HG02981 (cell line): ENCODE measurements at regions not wholly inside any gene's neighbourhood (a gene's known extent, or its start where the extent isn't known, plus 50 kb on each side); places are given as distances from the start of the nearest gene placed in this dataset.
A peak's percentile ranks its signal among the peaks of the same experiment; 100 is the strongest.

ENCODE experiments used
- ATAC-seq: cut with Tn5 transposase; IDR thresholded peaks from one replicate; pipeline ENCODE4 v1.9.1; 2021; ENCODE audit warnings: mild to moderate bottlenecking, moderate library complexity; ENCODE audit not compliant: unreplicated experiment

DNA sequence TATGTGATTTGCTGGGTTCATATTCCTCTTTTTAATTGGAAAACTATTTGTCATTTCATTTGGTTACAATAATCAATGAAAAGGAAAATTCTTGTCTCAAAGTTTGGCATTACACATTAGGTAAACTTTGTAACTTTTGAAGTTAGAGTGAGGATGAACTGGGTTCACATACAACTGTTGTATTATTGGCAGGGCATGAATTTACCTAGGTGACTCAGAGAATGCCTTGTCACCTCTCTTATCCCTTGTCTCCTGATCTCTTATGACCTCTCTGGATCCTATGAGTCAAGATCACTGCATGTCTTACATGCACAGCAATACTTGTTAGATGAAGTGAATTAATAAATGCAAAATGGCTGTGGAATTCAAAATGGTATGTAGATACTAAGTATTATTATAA lies 563.4 kb upstream of the GCFC2 start:
- no peak for ATAC-seq

DNA sequence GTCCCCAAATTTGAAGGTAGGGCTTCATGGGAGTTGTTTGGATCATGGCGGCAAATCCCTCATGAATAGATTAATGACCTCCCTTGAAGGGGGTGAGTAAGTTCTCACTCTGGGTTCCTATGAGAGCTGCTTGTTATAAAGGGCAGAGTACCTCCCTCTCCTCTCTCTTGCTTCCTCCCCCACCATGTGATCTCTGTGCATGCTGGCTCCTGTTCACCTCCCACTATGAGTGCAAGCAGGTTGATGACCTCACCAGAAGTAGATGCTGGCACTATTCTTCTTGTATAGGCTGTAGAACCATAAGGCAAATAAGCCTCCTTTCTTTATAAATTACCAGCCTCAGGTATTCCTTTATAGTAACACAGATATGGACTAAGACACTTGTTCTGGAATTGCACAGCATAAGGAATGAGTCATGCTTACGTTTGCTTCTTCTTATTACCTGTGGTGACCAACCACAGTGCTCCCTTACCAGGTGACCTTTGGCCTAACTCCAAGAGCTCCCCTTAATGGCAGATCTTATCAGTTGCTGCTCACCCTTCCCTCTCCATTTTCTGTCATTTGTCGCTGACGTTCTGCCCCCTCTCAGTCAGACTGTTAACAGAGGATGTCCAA lies 559.5 kb upstream of the GCFC2 start:
- ATAC-seq, result no peak

- no peak for ATAC-seq
These were observed 558.3 kb upstream of the GCFC2 start for GRCh38 chr2:76268902-76269620.

GRCh38 chr2:76268484-76268883 lies 557.8 kb upstream of the GCFC2 start:
- no peak for ATAC-seq

DNA sequence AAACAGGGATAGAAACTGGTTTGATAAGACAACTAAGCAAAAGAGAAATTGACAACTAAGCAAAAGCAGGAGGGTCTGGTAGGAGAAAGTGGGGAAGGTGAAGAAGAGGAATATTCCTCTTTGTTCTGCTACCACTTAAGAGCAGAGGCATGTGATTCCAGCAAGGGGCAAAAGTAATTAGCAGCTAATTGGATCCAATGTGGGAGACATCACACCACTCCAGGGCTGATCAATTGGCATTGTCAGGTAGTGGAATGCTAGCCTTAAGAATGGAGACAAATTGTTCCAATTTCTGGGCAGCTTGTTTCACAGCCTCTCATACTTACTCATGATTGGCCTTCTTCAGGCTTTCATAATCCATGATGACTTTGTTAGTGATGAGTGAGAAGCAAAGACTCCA lies 547.1 kb upstream of the GCFC2 start:
- no peak for ATAC-seq

GRCh38 chr2:76256458-76257088 lies 545.9 kb upstream of the GCFC2 start:
- no peak for ATAC-seq

DNA sequence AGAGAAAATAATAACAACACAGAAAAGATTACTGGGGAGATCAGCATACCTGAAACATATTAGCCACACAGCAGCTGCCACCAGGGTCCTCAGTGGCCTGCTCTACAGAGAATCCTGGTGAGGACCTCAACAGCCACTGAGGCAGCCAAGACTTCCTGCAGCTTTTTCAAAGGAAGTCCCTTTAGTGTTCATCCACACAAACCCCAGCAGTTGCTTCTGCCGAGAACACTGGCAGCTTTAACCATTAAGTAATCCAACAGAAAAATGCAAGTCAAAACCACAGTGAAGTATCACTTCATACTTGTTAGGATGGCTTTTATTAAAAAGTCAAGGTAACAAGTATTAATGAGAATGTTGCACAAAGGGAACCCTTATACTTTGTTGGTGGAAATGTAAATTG lies 542.0 kb upstream of the GCFC2 start:
- no peak for ATAC-seq

GRCh38 chr2:76251342-76251741 lies 540.6 kb upstream of the GCFC2 start:
- ATAC-seq, result no peak

- no peak for ATAC-seq
These were observed 536.3 kb upstream of the GCFC2 start for GRCh38 chr2:76247006-76247405.

DNA sequence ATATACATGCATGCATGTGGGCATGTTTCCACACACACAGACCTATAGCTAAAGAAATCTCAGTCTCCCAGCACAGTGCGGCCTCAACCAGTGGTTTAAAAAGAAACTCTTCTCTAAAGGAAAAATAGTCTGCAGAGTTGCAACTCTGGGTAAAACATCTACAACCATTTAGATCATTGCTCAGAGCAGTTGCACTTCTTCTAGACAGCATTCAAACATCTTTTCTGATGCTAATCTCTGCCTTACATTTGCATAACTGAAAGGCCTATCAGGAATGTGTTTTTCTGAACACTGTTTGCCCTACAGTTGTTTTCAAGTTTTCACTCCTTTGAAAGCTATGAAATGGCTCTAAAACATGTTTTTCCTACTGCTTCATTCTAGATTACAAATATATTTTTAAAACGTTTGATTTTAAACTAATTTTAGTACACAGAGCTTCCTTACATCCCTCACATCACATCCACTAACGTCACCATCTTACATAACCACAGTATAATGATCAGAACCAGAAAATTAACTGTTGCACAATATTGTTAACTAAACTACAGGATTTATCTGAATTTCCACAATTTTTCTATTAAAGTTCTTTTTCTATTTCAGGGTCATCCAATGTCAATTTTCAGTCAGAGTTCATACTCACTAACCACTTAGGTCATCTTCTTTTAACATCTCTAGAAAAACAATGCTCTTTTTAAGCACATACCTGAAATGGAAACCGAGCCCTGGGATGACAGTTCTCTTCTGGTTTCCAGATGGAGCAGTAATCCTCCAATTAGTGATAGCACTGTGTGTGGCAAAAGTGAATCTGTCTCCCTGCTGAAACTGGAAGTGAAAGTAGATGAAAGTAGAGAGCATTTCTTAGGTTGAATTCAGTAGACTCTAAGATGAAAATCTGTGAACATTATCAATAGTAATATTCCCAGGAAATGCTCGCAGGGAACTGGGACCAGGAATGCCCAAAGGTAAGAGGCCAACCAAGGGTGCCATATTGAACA lies 501.6 kb upstream of the GCFC2 start:
- no peak for ATAC-seq

DNA sequence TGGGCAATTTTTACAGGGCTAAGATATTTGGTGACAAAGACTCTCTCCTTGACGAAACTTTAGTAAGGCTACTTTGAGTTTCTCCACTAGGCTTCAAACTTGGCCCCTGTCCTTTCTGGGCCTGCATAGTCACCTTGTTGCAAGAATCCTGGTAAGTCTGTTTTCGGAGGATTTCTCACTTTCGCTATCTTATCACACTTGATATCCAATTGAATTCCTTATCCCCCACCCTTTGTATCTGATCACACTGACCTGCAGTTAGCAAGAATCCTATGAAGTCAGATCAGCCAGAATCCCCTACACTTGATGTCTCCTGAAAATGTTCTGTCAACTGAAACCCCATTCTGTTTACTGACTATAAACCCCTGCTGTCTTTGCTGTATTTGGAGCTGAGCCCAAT lies 499.8 kb upstream of the GCFC2 start:
- no peak for ATAC-seq

GRCh38 chr2:76204048-76204447 lies 493.3 kb upstream of the GCFC2 start:
- peak; percentile 43 for ATAC-seq

DNA sequence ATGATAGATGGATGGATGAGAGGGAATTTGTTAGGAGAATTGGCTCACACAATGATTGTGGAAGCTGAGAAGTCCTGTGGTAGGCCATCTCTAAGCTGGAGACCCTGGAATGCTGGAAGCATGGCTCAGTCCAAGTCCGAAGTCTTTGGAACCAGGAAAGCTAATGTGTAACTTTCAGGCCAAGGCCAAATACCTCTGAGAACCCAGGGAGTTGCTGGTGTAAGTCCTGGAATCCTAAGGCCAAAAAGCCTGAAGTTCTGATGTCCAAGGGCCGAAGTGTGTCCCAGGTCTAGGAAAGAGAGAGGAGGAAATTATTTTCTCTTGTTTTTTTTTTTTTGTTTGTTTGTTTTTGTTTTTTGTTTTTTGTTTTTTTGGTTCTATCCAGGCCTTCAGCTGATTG lies 492.2 kb upstream of the GCFC2 start:
- no peak for ATAC-seq

- peak; percentile 70 for ATAC-seq
These were observed 487.2 kb upstream of the GCFC2 start for GRCh38 chr2:76197842-76198448.

DNA sequence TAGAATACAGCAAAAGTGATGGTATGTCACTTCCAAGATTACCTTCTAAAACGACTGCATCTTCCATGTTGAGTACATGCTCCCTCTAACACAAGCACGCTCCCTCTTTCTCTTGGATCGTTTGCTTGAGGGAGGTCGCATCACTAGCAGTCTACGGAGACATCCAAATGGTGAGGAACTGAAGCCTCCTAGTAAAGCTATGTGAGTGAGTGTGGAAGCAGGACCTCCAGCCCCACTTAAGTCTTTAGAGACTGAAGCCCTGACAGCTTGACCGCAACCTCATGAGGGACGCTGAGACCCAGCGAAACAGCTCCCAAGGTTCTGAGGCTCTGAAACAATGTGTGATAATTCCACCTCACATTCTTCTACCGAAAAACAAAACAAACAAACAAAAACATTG lies 486.7 kb upstream of the GCFC2 start:
- ATAC-seq, result no peak

GRCh38 chr2:76194031-76194775 lies 483.5 kb upstream of the GCFC2 start:
- no peak for ATAC-seq

GRCh38 chr2:76193089-76193488 lies 482.4 kb upstream of the GCFC2 start:
- no peak for ATAC-seq

DNA sequence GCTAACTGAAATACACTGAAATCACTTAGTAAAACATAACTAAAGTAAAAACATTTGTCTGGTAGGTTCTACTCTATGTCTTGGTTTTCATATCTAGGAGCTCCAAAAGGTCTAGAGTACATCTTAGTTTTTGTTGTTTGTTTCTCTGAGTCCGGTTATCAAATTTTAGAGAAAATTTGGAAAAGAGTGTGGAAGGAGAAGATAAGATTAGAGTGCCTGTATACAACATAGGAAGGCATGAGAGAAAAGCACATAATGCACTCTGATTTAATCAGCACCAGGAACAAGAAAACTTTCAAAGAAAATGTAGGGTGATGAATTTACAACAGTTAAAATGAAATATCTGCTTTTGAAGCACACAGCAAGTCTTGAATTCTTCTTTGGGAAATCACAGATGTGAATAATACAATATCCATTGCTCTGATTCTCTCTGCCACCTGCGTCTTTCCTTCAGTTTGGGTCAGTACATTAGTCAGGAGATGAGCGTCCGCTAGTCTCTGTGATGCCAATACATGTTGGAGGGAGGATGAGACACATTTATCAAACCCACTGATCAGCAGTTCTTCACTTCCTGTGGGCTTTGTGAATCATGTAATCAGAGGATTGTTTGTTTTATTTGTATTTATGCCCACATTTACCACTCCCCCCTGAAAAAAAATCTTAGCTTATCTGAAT lies 477.8 kb upstream of the GCFC2 start:
- ATAC-seq, result no peak

DNA sequence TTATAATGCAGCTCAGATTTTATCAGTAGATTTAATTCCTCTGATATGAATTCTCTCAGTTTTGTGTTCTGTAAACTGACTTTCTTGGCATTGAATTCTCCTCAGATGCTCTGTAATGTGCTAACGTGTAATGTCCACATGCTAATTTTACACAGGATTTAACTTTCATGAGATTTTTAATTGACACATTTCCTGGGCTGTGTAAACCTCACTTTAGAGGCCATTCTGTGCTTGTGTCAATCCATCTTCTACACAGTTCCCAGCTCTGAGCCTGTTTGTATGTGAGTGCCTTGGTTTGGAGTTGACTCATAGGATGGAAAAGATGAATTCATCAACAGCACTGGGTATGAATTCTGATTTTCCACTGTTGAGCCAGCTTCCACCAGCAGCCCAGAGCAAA lies 476.7 kb upstream of the GCFC2 start:
- ATAC-seq, result no peak

GRCh38 chr2:76180676-76181075 lies 470.0 kb upstream of the GCFC2 start:
- ATAC-seq, result no peak
